ENCODE measurements at regions not wholly inside any gene's neighbourhood (a gene's known extent, or its start where the extent isn't known, plus 50 kb on each side); places are given as distances from the start of the nearest gene placed in this dataset.
"Not testable (repeated sequence)": the region's sequence is repeated elsewhere in the genome, so short reads cannot be mapped to it uniquely, and the experiment has no call there.

DNA sequence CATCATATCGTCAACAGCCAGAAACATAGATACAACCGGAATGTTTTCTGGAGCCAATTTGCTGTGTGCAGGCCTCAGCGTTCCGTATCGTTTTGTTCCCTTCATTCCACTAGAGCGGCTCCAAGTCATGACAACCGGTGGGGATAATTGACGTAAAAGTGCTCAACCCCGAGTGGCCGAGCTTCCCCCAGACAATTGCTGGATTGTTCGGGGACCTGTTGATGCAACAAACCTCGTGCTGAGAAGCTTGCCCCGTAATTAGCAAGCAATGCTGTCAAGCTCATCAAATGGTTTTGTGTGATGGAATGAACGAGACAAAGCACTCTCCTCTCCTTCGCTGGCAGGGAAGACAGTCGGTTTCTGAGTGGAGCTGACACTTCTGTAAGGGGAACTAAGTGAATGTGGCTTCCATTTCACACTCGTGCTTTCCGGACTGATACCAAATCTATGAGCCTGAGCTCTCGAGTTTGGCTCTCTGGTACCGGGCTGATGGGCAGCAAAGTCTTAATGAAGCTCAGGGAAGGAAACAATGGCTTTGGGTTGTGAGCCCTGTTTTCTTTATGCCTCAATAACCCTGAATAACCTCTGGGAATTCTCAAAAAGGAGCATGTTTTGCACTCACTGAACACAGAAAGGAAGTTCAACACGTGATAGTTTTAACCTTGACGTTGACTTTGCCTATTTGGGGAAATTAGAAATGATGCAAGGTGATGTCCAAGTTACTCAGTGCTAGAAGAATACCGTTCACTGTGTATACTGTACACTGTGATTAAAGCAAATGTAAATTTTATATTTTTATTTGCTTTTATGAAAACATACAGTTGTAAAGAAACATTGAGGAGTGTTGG lies 220.5 kb downstream of the BAMBI start:
- DNase-seq, result no peak

DNA sequence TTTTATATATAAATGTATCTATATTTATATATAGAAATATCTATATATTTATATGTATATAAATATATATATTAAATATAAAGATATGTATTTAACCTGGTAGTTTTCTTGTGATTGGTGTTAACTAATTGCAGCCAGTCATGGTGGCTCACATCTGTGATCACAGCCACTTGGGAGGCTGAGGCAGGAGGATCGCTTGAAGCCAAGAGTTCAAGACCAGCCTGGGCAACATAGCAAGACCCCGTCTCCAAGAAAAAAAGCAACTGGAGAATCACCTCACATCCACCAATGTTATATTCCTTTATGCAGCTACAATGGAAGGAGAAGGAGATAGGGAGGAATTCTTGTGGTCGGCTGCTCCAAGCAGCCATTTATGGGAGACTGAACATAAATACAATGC lies 224.9 kb downstream of the BAMBI start:
- no peak for DNase-seq

DNA sequence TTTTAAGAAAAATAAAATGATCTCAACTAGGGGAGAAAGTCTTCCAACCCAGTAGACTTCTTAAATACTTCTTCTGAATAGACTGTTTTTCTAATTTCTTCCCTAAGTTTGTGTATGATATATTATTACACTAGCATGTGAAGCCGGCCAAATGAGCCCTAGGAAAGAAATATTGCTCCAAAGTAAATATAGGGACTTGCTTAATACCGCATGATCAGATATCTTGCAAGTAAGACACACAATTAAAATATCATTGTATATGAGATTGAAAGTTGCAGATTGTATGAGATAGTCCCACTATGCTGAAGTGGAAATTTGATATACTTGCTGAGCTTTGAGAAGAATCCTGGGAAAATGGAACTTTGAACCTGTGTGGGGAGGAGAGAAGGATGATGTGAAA lies 225.7 kb downstream of the BAMBI start:
- DNase-seq, result no peak

DNA sequence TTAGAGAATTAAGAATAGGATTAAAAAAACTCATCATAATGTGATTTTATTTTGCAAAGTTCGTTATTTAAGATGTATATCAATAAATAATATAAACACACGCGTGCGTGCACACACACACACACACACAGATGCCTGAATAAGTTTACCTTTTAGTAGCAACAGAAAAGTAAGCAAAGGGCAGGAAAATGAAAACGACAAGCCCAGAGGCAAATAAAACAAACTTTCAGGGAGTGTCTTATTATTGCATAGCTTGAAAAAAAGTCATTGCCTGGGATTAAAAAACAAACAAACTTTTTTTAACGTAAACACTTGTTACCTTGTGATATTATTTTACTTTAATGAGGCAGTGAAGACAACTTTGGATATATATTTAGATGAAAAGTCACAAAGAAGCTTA lies 226.4 kb downstream of the BAMBI start:
- no peak for DNase-seq

DNA sequence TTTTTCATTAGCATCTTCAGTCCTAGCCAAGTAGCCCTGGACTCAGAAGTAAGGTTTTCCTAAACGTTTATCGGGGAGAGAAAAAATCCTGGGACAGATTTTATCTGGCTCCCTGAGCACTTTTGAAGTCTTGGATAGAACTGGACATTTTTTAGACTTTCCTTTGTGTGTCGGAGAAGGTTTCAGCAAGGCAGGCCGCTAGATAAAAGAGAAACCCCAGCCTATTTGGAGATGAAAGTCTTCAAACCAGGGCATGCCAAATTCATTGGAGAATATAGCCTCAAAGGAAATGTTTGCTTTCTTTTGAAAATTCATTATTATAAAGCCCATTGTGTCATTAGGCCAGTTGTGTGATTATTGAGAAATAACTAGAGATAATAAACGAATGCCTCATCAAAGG lies 228.1 kb downstream of the BAMBI start:
- no peak for DNase-seq

DNA sequence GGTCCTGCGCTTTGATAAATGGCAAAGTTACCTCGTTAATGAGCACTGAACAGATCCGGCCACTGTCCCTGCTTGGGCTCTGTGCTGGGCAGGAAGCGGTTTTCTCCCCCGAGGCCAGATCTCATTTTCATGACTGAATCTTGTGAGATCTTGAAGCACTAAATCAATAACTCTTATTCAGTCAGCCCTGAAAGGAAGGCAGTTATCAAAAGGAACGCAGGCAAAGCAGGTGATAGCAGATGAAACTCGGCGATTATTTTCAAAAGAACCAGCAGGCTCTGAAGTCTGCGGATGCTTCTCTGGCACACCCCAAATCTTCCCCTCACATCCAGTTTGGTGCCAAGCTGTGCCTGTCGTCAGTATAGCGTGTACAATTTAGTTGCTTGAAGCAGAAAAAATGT lies 228.7 kb downstream of the BAMBI start:
- no peak for DNase-seq

DNA sequence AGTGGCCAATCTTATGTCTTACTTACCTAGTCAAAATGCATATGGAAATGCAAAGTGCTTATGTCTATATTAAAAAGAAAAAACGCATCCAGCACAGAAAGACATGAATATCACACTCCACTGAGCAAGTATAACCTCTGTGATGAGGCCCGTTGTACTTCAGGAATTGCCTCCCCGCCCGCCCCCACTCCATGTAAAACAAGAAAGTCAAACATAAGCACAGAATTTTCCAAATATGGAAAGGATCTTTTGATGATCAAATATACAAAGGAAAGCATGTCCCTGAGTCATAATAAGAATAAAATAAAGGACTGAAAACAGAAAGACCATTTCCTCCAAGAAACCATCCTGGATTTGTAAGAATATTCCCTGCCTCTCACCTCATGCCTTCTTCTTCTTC lies 229.1 kb downstream of the BAMBI start:
- DNase-seq, result no peak

DNA sequence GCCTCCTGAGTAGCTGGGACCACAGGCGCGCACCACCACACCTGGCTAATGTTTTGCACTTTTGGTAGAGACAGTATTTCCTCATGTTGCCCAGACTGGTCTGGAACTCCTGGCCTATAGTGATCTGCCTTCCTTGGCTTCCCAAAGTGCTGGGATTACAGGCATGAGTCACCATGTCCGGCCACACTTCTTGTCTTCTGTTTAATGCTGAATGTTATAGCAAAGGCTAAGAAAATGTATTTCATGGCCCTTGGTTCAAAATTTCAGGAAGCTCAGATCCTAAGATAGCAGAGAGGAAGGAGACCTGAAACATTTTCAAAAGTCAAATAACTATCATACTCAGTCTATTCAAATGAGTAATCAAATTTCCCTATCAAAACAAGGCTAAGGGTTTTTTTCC lies 229.6 kb downstream of the BAMBI start:
- no peak for DNase-seq

DNA sequence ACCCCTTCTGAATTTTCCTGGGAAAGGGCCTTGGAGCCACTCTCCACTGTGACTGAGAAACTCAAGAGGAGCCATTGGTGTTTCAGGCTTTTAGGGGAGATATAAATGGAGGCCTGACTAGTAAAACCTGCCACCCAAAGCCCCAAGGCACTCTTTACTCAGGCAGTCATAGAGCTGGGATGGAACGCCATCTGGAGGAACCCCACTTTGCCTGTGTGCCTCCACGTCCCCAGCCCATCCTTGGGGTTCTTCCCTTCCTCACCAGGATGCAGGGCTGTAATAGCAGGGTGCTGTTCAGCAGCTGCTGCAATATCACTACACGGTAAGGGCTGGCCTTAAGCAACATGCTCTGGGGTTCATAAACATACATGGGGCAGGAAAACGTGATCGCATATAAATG lies 232.6 kb downstream of the BAMBI start:
- DNase-seq, result no peak

DNA sequence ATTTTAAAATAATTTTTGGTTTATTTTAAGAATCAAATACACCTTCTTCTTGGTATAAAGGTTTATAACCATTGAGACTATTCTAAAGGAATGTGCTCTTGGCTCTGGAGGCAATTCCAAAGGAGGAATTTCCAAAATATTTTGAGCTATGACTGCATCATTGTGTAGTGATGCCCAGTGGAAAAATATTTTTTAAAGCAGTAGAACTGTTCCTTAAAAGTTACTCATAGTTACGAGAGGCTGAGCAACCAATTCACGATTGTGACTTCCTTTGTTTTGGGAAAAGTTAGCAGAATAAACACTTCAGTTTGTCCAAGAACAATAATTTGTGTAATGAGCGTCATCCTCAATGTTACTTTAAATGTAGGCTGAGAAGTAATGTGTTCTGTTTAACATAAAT lies 233.6 kb downstream of the BAMBI start:
- no peak for DNase-seq

DNA sequence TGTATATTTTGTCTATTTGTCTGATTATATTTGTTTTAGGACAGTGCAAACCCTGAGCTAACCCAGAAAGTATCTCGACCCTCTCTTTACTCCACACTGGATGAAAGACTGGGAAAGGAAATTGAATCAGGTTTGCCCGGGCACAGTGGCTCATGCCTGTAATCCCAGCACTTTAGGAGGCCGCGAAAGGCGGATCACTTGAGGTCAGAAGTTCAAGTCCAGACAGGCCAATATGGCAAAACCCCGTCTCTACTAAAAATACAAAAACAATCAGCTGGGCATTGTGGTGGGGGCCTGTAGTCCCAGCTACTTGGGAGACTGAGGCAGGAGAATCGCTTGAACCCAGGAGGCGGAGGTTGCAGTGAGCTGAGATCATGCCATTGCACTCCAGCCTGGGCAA lies 234.2 kb downstream of the BAMBI start:
- DNase-seq, result not testable (repeated sequence)

DNA sequence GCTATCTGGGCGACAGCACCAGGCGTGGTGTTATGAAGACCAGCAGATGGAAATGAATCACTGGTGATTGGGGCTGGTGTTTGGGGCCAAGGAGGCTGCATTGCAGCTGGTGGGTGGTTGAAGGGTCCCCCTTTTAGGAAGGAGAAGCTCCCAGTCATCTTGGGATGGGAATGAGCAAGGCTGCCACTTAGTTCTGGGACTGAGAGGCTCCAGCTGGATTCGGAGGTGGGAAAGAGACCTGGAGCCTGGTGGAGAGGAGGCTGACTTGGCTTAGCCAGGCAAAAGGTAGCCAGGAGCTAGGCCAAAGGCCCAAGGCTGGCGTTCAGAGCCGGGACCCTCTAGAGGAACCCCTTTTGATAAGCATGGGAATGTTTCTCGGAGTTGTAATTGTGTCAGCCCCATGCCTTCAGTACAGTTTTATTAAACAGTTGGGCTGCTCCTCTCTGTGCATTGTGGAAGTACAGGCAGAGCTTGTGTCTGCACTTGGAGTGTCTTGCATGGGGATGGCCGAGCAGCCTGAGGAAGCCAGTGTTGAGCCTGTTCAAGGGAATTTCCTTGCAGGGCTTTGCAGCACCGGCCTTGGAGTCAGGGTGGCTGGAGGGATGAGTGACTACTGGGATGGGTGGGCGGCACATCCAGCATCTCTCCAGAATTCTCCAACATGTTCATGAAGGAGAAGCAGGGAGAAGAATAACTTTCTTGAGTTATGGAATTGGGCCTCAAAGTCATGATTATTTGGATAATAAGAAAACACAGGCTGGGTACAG lies 234.9 kb downstream of the BAMBI start:
- DNase-seq, result no peak

DNA sequence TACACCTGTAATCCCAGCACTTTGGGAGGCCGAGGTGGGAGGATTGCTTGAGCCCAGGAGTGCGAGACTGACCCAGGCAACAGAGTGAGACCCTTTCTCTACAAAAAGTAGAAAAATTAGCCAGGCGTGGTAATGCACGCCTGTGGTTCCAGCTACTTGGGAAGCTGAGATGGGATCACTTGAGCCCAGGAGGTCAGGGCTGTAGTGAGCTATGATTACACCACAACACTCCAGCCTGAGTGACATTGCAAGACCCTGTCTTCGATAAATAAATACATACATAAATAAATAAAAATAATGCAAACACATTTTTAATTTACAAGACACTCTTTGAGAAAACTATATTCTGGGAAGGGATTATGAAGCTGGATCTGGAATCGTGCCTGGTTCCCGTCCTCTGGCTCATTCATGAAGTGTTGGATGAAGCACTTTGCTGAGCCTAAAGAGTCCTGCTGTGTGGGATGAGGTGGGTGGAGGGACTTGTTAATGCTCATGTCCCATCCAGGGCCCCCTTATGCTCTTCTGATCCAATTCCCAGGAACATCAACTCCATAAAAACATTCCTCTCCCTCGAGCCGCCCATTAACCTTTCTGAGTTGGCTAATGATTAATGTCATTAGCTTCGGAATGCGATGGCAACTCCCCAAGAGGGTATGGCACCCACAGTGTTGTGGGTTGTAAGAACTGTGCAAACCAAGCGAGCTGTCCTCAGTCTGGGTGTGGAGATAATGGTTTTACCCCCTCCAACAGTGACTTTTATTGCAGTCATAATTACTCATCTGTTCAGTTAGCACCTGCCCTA lies 236.3 kb downstream of the BAMBI start:
- DNase-seq, result no peak

DNA sequence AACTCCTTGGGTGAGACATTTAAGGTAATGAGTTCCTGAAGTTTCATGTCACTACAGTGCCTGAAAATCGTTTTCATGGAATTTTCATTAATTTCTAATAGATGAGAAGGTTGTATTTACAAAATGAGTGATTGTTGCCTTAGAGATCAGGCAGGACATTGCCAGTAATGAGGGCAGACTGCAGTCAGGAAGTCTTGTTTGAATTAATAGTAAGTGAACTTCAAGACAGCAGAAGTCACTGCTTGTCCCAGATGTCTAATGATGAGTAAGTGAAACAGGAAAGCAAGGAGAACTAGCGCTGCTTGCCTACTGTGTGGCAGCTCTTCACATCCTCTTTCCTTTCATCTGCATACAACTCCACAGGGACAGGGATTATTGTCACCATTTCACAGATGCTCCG lies 237.4 kb downstream of the BAMBI start:
- no peak for DNase-seq

DNA sequence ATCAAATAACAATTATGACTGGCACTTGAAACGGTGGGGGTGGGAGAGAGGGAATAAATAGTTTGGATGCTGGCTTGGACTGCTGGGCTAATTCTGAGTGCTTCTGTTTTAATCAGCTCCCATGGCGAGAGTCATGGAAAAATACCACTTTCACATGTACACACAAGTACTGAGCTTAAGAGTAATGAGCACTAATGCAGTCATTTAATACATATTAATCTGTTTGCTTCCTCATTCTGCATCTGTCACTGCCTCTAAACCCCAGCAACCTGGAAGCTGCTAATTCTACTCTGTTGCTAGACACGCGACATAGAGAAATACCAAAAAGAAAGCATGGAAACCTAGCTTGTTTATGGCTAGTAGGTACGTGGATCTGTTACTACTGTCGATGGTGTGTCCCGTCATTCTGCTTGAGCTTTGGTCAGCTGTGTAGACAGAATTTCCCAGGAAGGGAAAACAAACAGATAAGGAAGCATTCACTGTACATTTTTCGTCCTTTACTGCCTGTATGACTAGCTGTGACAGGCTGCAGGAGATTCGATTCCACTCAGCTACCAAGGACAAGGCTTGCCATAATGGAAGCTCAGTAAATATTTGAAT lies 238.8 kb downstream of the BAMBI start:
- peak; percentile 26 for DNase-seq

DNA sequence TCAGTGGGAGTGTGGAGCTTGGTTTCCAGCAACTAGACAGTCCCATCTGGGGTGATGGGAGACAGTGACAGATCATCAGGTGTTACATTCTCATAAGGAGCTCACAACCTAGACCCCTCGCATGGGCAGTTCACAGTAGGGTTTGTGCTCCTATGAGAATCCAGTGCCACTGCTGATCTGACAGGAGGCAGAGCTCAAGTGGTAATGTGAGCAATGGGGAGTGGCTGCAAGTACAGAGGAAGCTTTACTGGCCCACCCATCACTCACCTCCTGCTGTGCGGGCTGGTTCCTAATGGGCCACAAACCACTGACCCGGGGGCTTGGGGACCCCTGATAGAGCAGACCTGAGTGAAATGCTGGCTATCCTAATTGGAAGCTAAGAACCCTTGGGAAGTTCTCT lies 242.8 kb downstream of the BAMBI start:
- no peak for DNase-seq

DNA sequence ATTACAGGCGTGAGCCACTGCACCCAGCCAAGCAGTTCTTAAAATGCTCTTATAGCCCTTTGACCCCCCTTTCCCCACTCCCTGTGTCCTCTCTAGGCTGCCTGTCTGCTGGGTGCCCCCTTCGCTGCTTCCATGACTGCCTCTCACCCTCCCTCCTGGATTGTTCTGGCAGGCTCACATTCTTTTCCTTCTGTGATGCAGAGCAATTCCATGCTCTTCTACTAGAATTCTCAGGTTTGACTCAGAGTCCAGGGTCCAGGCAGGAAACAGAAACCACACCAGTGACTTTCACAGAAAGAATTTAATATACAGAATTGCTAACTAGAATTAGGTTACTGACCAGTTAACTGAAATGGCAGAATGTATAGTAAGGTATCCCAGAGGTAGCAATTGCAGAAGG lies 244.8 kb downstream of the BAMBI start:
- DNase-seq, result no peak

DNA sequence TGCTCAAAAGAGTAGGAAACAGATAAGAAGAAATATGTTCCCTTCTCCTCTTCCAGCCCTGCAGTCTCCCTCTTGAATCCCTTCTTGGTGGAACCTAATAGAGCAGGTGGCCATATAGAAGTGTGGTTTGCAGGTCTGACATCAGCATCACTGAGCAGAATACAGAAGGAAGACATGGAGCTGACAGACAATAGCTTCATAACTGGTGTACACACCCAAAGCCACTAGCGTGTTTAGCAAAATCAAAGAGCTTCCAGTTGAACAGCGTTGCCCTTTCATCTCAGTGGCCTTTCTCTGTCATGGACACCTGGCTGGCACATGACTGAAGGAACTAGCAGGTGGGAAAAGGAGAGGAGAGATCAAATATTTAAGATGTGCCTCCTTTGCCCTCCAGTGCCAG lies 245.5 kb downstream of the BAMBI start:
- no peak for DNase-seq

DNA sequence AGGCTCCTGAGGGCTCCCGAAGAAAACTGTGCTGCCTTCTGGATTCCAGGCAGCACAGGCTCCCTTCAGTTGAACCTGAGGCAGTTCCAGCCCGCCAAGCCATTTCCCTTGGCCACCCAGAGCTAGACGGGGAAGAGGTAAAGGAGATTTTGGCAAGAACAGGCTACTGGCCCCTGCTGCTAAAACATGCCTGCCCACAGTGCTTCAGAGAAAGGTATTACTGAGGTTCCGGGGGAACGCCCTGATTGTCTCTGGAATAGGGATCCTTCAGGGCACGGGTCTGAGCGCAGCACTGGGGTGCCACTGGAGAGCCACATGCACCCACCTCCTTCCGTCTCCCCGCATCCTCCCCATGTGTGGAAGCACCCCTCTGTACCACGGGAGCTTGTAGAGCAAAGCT lies 247.4 kb downstream of the BAMBI start:
- DNase-seq, result no peak

DNA sequence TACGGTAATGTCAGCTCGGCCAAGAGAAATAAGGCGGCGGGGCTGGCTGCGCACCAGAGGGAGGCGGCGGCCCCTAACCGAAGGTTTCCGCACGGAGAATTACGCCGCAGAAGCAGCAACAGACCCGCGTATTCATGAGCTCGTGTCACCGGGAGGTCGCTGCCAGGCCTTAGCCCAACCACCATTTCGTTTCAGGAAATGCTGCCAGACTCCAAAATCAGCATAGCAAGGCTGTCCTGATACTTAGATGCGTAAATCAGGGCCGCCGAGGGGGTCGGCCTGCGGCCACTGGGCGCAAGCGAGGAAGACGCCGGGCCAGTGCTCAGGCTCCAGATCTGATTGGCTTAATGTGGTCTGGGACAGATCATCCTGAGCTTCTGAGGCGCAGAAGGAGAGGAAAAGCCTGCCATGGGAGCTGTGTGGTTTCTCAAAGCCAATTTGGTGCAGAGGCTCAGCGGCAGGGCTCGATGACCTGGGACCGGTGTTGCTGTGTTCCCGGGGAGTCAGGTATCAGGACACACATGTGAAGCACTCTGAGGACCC lies 247.9 kb downstream of the BAMBI start:
- no peak for DNase-seq

DNA sequence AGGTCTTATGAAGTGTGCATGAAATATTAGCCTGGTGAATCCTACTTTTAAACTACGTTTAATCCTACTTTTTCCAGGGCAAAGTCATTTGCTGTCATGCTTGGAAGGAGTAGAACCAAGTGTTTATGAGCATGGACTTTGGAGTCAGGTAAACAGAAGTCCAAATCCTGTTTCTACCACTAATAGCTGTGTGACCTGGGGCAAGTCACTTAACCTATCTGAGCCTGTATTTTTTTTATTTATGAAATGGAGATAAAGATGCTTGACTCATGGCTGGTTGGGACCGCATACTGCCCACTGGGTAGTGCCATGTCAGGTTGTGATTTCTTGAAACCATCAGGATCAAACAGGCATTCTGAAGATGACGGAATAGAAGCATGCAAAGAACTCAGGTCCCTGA lies 249.6 kb downstream of the BAMBI start:
- no peak for DNase-seq

DNA sequence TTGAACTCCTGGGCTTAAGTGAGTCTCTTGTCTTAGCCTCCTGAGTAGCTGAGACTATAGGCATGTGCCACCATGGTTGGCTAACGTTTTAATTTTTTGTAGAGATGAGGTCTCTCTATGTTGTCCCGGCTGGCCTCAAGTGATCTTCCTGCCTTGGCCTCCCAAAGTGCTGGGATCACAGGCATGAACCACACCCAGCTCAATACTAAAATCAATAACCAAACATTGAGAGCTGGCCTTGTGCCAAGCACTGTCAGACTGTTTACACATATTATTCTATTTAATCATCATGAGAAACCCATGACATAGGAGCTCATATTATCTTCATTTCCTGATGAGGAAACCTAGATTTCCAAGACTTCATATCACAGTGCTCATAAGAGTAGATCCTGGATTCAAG lies 251.2 kb downstream of the BAMBI start:
- no peak for DNase-seq

DNA sequence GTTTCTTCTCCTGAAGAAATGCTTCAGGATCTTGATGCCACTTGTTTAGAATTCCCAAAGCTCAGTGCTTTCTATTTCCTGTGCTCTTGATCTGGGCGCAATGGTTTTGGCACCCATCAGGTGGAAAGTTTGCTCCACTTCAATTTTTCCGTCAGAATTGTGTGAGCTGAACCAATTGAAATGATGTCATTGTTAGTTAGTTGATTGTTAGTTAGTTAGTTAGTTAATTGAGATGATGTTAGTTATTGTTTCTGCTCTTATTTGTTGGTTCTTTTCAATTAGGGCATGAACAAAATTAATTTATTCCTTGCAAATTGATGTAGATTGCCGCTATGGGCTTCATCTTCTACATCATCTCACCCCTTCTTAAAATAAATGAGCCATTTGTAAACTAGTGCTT lies 252.6 kb downstream of the BAMBI start:
- DNase-seq, result no peak
